ENCODE measurements at regions not wholly inside any gene's neighbourhood (a gene's known extent, or its start where the extent isn't known, plus 50 kb on each side); places are given as distances from the start of the nearest gene placed in this dataset.

GRCh38 chr10:128781637-128782036 lies 655.4 kb upstream of the MKI67 start:
- H3K27ac ChIP-seq: no peak overlapping the region
- 32 to 58% (median 50%) methylated on average over 3 of the region's 3 CpGs for WGBS, 3 donors
- no peak for DNase-seq
- intact Hi-C loops (cut with DNase I): no loop called here
- no peaks in the 10 kb centered on the region for H3K36me3 ChIP-seq (ENCODE audit: insufficient read depth in 1 of 2, low read depth in 1 of 2)
- ATAC-seq: no peak
- no peaks in the 10 kb centered on the region for H3K4me1 ChIP-seq
- no peaks in the 10 kb centered on the region for H3K27me3 ChIP-seq (ENCODE audit: insufficient read depth in 3 of 3, low read length in 2 of 3)
- H3K4me3 ChIP-seq: no peak overlapping the region
- TF ChIP-seq CTCF (IDR thresholded peaks at IDR 0.05): no peak
- H3K9me3 ChIP-seq: no peaks in the 10 kb centered on the region

- intact Hi-C loops (cut with DNase I): no loop called here
- TF ChIP-seq CTCF (IDR thresholded peaks at IDR 0.05): no peak
- no peak for ATAC-seq
Observed at GRCh38 chr10:128784444-128784843, 658.2 kb upstream of the MKI67 start.

GRCh38 chr10:128792426-128793140 lies 666.4 kb upstream of the MKI67 start:
- intact Hi-C loops (cut with DNase I): no loop called here
- no peak for ATAC-seq
- no peak for DNase-seq
- no peak for TF ChIP-seq CTCF (IDR thresholded peaks at IDR 0.05)
- Histone ChIP-seq H3K4me3 (no peak overlapping the region), H3K36me3 (ENCODE audit: insufficient read depth in 1 of 2, low read depth in 1 of 2) (no peaks in the 10 kb centered on the region), H3K27me3 (ENCODE audit: insufficient read depth in 3 of 3, low read length in 2 of 3) (peaks cover 0 to 5% (median 0%) of the 10 kb centered on the region in 3 donors), H3K4me1 (no peaks in the 10 kb centered on the region), H3K9me3 (no peaks in the 10 kb centered on the region), H3K27ac (no peak overlapping the region)
- WGBS, 3 donors: 81 to 85% (median 83%) methylated on average over 9 of the region's 9 CpGs

More at GRCh38 chr10:128784444-128784843, 658.2 kb upstream of the MKI67 start:
- H3K27ac ChIP-seq: no peak overlapping the region
- WGBS, 3 donors: 79 to 84% (median 80%) methylated on average over 2 of the region's 2 CpGs
- no peaks in the 10 kb centered on the region for H3K9me3 ChIP-seq
- no peak for DNase-seq
- no peaks in the 10 kb centered on the region for H3K36me3 ChIP-seq (ENCODE audit: insufficient read depth in 1 of 2, low read depth in 1 of 2)
- H3K27me3 ChIP-seq (ENCODE audit: insufficient read depth in 3 of 3, low read length in 2 of 3): no peaks in the 10 kb centered on the region
- no peak overlapping the region for H3K4me3 ChIP-seq
- H3K4me1 ChIP-seq: no peaks in the 10 kb centered on the region

GRCh38 chr10:128793726-128794655 lies 667.8 kb upstream of the MKI67 start:
- H3K27me3 ChIP-seq (ENCODE audit: insufficient read depth in 3 of 3, low read length in 2 of 3): peaks cover 0 to 5% (median 0%) of the 10 kb centered on the region in 3 donors
- intact Hi-C loops (cut with DNase I): no loop called here
- H3K36me3 ChIP-seq (ENCODE audit: insufficient read depth in 1 of 2, low read depth in 1 of 2): no peaks in the 10 kb centered on the region
- H3K4me3 ChIP-seq: no peak overlapping the region
- H3K4me1 ChIP-seq: no peaks in the 10 kb centered on the region
- no peak for TF ChIP-seq CTCF (IDR thresholded peaks at IDR 0.05)
- ATAC-seq (no peak), DNase-seq (no peak)
- H3K27ac ChIP-seq: no peak overlapping the region
- WGBS, 3 donors: 91 to 95% (median 92%) methylated on average over 10 of the region's 10 CpGs
- no peaks in the 10 kb centered on the region for H3K9me3 ChIP-seq
